Stimulated activated CD4-positive, alpha-beta T cell treated with anti-CD3 and anti-CD28 coated beads, Interleukin-4, amount 100 ng/mL, for 24 hours (primary cell): ENCODE measurements at regions not wholly inside any gene's neighbourhood (a gene's known extent, or its start where the extent isn't known, plus 50 kb on each side); places are given as distances from the start of the nearest gene placed in this dataset.

Experiments used
- DNase-seq: peaks from one replicate; pipeline ENCODE4 v3.0.0-alpha.2; 2020

GRCh38 chr5:82349652-82350051 is 71.5 kb upstream of the RPS23 start:
- peak; percentile 38 for DNase-seq

- no peak for DNase-seq
Measured at GRCh38 chr5:82348784-82349425, 70.8 kb upstream of the RPS23 start.

- DNase-seq, result no peak
Measured at GRCh38 chr5:82347201-82347865, 69.2 kb upstream of the RPS23 start.

GRCh38 chr5:82346399-82347165 is 68.4 kb upstream of the RPS23 start:
- no peak for DNase-seq

- DNase-seq, result no peak
Measured at GRCh38 chr5:82345108-82345507, 67.0 kb upstream of the RPS23 start.

- DNase-seq, result no peak
Measured at GRCh38 chr5:82341325-82341724, 63.2 kb upstream of the RPS23 start.

- DNase-seq, result no peak
Measured at GRCh38 chr5:82340799-82341198, 62.6 kb upstream of the RPS23 start.

GRCh38 chr5:82339792-82340191 is 61.6 kb upstream of the RPS23 start:
- DNase-seq, result no peak

- DNase-seq, result no peak
Measured at GRCh38 chr5:82338771-82339373, 60.7 kb upstream of the RPS23 start.

GRCh38 chr5:82336959-82337351 is 58.8 kb upstream of the RPS23 start:
- no peak for DNase-seq

- no peak for DNase-seq
Measured at GRCh38 chr5:82336226-82336958, 58.2 kb upstream of the RPS23 start.

GRCh38 chr5:82335806-82336205 is 57.7 kb upstream of the RPS23 start:
- DNase-seq, result no peak

GRCh38 chr5:82334856-82335255 is 56.7 kb upstream of the RPS23 start:
- DNase-seq, result no peak

GRCh38 chr5:82334085-82334692 is 56.0 kb upstream of the RPS23 start:
- no peak for DNase-seq

- no peak for DNase-seq
Measured at GRCh38 chr5:82332886-82333615, 54.9 kb upstream of the RPS23 start.

- DNase-seq, result no peak
Measured at GRCh38 chr5:82332064-82332855, 54.1 kb upstream of the RPS23 start.

GRCh38 chr5:82331557-82331956 is 53.4 kb upstream of the RPS23 start:
- no peak for DNase-seq

GRCh38 chr5:82330530-82331270 is 52.5 kb upstream of the RPS23 start:
- no peak for DNase-seq

GRCh38 chr5:82329393-82329792 is 51.2 kb upstream of the RPS23 start:
- no peak for DNase-seq
